ENCODE measurements at regions not wholly inside any gene's neighbourhood (a gene's known extent, or its start where the extent isn't known, plus 50 kb on each side); places are given as distances from the start of the nearest gene placed in this dataset.

DNA sequence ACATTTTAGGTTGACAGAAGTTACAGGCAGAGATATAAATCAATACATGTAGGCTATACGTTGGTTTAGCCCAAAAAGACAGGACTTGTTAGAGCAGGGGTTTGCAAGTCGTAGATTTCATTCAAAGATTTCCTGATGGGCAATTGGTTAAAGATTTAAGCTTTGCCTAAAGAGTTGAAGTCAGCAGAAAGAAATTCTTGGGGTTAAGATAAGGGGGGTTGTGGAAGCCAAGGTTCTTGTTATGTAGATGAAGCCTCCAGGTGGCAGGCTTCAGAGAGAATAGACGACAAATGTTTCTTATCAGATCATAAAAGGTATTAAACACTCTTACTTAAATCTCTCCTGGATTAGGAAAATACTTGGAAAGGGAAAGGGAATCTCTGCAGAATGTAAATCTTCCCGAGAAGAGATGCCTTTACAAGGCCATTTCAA lies 510.8 kb downstream of the TMTC2 start:
- H3K4me3 ChIP-seq (ENCODE audit: low read length in 2 of 2), result no peak overlapping the region
- H3K36me3 ChIP-seq (ENCODE audit: control insufficient read depth in 2 of 2, insufficient read depth in 2 of 2, low read length in 2 of 2), result no peaks in the 10 kb centered on the region
- no peak overlapping the region for H3K9ac ChIP-seq (ENCODE audit: low read length in 2 of 2)
- H3K27ac ChIP-seq (ENCODE audit: low read length), result no peak overlapping the region
- no peaks in the 10 kb centered on the region for H3K27me3 ChIP-seq (ENCODE audit: control insufficient read depth in 1 of 2, insufficient read depth in 2 of 2, low read length in 2 of 2)
- H3K9me3 ChIP-seq (ENCODE audit: control insufficient read depth in 2 of 2, low read length in 2 of 2), result peaks cover 0 to 4% of the 10 kb centered on the region in 2 donors
- H3K4me1 ChIP-seq (ENCODE audit: control insufficient read depth, insufficient read depth, low read length), result no peaks in the 10 kb centered on the region

GRCh38 chr12:83196694-83197350 lies 510.1 kb downstream of the TMTC2 start:
- Histone ChIP-seq H3K36me3 (ENCODE audit: control insufficient read depth in 2 of 2, insufficient read depth in 2 of 2, low read length in 2 of 2) (no peaks in the 10 kb centered on the region), H3K27ac (ENCODE audit: low read length) (no peak overlapping the region), H3K9me3 (ENCODE audit: control insufficient read depth in 2 of 2, low read length in 2 of 2) (peaks cover 0 to 4% of the 10 kb centered on the region in 2 donors), H3K9ac (ENCODE audit: low read length in 2 of 2) (no peak overlapping the region), H3K4me1 (ENCODE audit: control insufficient read depth, insufficient read depth, low read length) (no peaks in the 10 kb centered on the region), H3K27me3 (ENCODE audit: control insufficient read depth in 1 of 2, insufficient read depth in 2 of 2, low read length in 2 of 2) (no peaks in the 10 kb centered on the region), H3K4me3 (ENCODE audit: low read length in 2 of 2) (no peak overlapping the region)

GRCh38 chr12:83190631-83191390 lies 504.1 kb downstream of the TMTC2 start:
- no peaks in the 10 kb centered on the region for H3K4me1 ChIP-seq (ENCODE audit: control insufficient read depth, insufficient read depth, low read length)
- H3K4me3 ChIP-seq (ENCODE audit: low read length in 2 of 2), result no peak overlapping the region
- peaks cover 0 to 4% of the 10 kb centered on the region in 2 donors for H3K9me3 ChIP-seq (ENCODE audit: control insufficient read depth in 2 of 2, low read length in 2 of 2)
- H3K27me3 ChIP-seq (ENCODE audit: control insufficient read depth in 1 of 2, insufficient read depth in 2 of 2, low read length in 2 of 2), result no peaks in the 10 kb centered on the region
- no peak overlapping the region for H3K9ac ChIP-seq (ENCODE audit: low read length in 2 of 2)
- no peaks in the 10 kb centered on the region for H3K36me3 ChIP-seq (ENCODE audit: control insufficient read depth in 2 of 2, insufficient read depth in 2 of 2, low read length in 2 of 2)
- no peak overlapping the region for H3K27ac ChIP-seq (ENCODE audit: low read length)

GRCh38 chr12:83186419-83186818 lies 499.7 kb downstream of the TMTC2 start:
- Histone ChIP-seq H3K4me3 (ENCODE audit: low read length in 2 of 2) (no peak overlapping the region), H3K4me1 (ENCODE audit: control insufficient read depth, insufficient read depth, low read length) (no peaks in the 10 kb centered on the region), H3K36me3 (ENCODE audit: control insufficient read depth in 2 of 2, insufficient read depth in 2 of 2, low read length in 2 of 2) (no peaks in the 10 kb centered on the region), H3K27ac (ENCODE audit: low read length) (no peak overlapping the region), H3K9me3 (ENCODE audit: control insufficient read depth in 2 of 2, low read length in 2 of 2) (no peaks in the 10 kb centered on the region), H3K27me3 (ENCODE audit: control insufficient read depth in 1 of 2, insufficient read depth in 2 of 2, low read length in 2 of 2) (no peaks in the 10 kb centered on the region), H3K9ac (ENCODE audit: low read length in 2 of 2) (no peak overlapping the region)

DNA sequence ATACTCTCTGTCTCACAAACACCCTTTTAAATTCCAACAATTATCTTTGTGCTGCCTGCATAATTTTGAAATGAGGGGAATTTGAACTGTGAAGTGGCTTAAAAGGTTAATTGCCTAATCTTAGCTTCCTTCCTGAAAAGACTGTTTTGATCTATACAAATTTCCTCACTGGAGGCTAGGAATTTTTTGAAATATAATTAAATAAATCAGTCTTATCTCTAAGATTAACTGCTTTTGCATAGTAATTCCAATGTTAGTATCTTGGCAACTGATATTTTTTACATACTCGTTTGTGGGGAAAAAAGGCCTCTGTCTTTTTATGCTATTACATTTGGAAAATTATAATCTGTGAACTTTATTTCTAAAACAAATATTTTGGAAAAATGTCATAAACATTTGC lies 498.5 kb downstream of the TMTC2 start:
- Histone ChIP-seq H3K4me3 (ENCODE audit: low read length in 2 of 2) (no peak overlapping the region), H3K9ac (ENCODE audit: low read length in 2 of 2) (no peak overlapping the region), H3K27ac (ENCODE audit: low read length) (no peak overlapping the region), H3K4me1 (ENCODE audit: control insufficient read depth, insufficient read depth, low read length) (no peaks in the 10 kb centered on the region), H3K27me3 (ENCODE audit: control insufficient read depth in 1 of 2, insufficient read depth in 2 of 2, low read length in 2 of 2) (no peaks in the 10 kb centered on the region), H3K36me3 (ENCODE audit: control insufficient read depth in 2 of 2, insufficient read depth in 2 of 2, low read length in 2 of 2) (no peaks in the 10 kb centered on the region), H3K9me3 (ENCODE audit: control insufficient read depth in 2 of 2, low read length in 2 of 2) (no peaks in the 10 kb centered on the region)

All from stomach smooth muscle (tissue), 2 donors.